OCI-LY3 (cell line): ENCODE measurements at regions not wholly inside any gene's neighbourhood (a gene's known extent, or its start where the extent isn't known, plus 50 kb on each side); places are given as distances from the start of the nearest gene placed in this dataset.

Experiments used
- CTCF ChIP-seq: fragments of 200-600, 300-600 bp; sonication (generic); IDR thresholded peaks from 2 replicates; pipeline ENCODE4 v1.5.1; 2014; ENCODE audit warnings: antibody characterized with exemption, low read length, low read depth
- EZH2phosphoT487 ChIP-seq: fragments of 200-600 bp; shearing (Covaris generic); IDR thresholded peaks from 2 replicates; pipeline ENCODE4 v1.6.1; 2018; ENCODE audit warnings: antibody characterized with exemption, mixed run types, low read depth

DNA sequence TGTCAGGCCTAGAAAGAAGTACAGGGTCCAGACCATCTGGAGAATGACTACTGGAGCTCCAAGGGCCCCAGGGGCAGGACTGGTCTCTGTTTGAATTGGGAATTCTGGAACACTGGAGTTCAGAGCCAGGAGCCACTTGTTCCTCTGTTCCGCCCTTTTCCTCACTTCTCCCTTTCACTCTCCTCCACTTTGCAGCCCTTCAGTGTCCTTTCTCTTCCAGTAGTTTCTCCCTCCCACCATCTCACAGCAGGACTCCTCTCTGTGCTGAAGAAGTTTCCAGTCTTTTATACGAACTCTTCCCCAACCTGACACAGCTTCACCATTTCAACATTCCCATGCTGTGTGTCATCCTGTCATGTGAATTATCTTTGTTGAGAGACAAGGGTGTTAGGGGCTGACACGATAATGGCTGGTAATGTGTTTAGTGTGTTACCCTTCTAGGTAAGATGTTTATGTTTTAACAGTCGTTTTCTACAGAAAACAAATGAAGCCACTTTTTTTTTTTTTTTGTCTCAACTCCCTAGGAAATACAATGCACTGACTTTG lies 180.3 kb upstream of the MYOCD start:
- TF ChIP-seq CTCF = no peak
- no peak for TF ChIP-seq EZH2phosphoT487
